ENCODE measurements at regions not wholly inside any gene's neighbourhood (a gene's known extent, or its start where the extent isn't known, plus 50 kb on each side); places are given as distances from the start of the nearest gene placed in this dataset.

DNA sequence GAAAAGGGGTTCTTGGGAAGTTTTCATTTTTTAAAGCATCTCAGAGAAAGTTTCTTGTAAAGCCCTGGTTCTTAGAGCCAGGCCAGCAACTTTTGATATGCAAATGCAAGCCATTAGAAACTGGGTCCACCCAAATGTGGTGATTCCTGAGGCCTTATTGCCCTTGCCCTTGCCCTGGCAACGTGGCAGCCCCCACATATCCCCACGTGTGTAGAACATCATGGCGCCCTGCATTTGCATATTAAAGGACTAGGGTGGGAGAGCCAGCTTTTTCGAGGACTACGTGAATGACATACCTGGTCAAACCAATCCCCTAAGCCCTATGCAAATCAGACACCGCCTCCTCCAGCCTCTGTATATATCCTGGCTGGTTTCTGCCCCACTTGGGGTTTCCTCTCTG is 314.9 kb upstream of the NECTIN3 start:
- Mint-ChIP-seq H3K27ac (no peak overlapping the region), H3K27me3 (no peaks in the 10 kb centered on the region), H3K4me1 (ENCODE audit: unreplicated experiment) (peaks cover 23% of the 10 kb centered on the region), H3K9me3 (peaks cover 3% of the 10 kb centered on the region), H3K4me3 (no peak overlapping the region), H3K36me3 (peaks cover 3% of the 10 kb centered on the region)
- TF ChIP-seq, protein P1, sequence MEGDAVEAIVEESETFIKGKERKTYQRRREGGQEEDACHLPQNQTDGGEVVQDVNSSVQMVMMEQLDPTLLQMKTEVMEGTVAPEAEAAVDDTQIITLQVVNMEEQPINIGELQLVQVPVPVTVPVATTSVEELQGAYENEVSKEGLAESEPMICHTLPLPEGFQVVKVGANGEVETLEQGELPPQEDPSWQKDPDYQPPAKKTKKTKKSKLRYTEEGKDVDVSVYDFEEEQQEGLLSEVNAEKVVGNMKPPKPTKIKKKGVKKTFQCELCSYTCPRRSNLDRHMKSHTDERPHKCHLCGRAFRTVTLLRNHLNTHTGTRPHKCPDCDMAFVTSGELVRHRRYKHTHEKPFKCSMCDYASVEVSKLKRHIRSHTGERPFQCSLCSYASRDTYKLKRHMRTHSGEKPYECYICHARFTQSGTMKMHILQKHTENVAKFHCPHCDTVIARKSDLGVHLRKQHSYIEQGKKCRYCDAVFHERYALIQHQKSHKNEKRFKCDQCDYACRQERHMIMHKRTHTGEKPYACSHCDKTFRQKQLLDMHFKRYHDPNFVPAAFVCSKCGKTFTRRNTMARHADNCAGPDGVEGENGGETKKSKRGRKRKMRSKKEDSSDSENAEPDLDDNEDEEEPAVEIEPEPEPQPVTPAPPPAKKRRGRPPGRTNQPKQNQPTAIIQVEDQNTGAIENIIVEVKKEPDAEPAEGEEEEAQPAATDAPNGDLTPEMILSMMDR (conservative IDR thresholded peaks at IDR 0.05): no peak
- no peak for DNase-seq (ENCODE audit: extremely low spot score, unreplicated experiment)

DNA sequence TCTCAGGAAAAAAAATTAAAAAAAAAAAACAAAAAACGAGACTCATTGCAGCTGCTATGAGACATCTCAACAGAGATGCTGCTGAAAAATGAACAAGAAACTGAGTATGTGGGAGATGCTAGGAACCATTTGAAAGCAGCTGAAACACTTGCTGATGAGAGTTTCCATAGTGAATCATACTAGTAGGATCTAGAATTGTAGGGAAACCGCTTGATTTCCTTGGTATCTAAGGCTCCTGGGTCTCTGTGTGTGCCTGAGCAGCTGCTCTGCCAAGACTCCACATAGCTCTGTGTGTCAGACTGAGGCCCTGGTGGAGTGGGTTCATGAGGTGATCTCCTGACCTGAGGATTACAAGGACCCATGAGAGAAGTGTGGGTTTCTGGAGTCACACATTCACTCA is 313.4 kb upstream of the NECTIN3 start:
- Mint-ChIP-seq H3K27me3 (no peaks in the 10 kb centered on the region), H3K9me3 (no peaks in the 10 kb centered on the region), H3K27ac (no peak overlapping the region), H3K36me3 (no peaks in the 10 kb centered on the region), H3K4me3 (no peak overlapping the region), H3K4me1 (ENCODE audit: unreplicated experiment) (peaks cover 13% of the 10 kb centered on the region)
- no peak for DNase-seq (ENCODE audit: extremely low spot score, unreplicated experiment)
- TF ChIP-seq, protein P1 (conservative IDR thresholded peaks at IDR 0.05): no peak

DNA sequence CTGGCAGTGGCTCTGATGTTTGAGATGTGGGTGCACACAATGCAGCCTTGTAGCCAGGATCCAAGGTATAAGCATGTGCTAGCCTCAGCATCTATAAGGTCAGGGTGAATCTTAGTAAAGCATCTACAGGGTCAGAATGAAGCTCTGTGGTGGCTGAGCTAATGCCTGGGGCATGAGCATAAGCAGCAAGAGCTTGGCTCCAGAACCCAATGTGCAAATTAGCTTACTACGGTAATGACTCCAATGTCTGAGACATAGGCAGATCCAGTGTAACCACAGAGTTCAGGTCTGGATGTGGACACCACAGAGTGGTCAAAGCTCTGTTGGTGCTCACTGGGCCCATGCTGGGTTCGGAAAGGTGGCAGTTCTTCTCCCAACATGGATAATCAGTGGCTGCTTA is 304.5 kb upstream of the NECTIN3 start:
- Mint-ChIP-seq H3K27ac (no peak overlapping the region), H3K4me1 (ENCODE audit: unreplicated experiment) (no peaks in the 10 kb centered on the region), H3K27me3 (no peaks in the 10 kb centered on the region), H3K4me3 (no peak overlapping the region), H3K36me3 (no peaks in the 10 kb centered on the region), H3K9me3 (peaks cover 4% of the 10 kb centered on the region)
- DNase-seq (ENCODE audit: extremely low spot score, unreplicated experiment): no peak
- TF ChIP-seq, protein P1 (conservative IDR thresholded peaks at IDR 0.05): no peak

DNA sequence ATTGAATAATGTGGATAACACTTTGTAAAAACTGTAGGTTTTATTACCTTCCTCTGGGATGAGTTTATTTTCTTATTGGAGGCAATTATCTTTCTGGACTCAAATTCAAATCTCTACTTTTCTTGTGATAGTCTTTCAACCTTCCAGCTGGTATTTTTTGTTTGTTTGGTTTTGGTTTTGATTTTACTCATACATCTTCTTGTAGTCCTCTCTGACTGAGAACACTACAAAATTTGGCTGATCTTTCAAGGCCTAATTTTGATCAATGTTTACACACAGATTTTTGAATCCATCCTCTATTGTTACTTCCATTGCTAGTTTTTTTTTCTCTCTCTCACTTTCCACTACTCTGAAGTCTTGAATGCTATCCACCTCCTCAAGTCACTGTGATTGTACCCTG is 303.8 kb upstream of the NECTIN3 start:
- Mint-ChIP-seq H3K27ac (no peak overlapping the region), H3K36me3 (no peaks in the 10 kb centered on the region), H3K4me3 (no peak overlapping the region), H3K4me1 (ENCODE audit: unreplicated experiment) (no peaks in the 10 kb centered on the region), H3K9me3 (peaks cover 4% of the 10 kb centered on the region), H3K27me3 (no peaks in the 10 kb centered on the region)
- TF ChIP-seq, protein P1 (conservative IDR thresholded peaks at IDR 0.05): no peak
- no peak for DNase-seq (ENCODE audit: extremely low spot score, unreplicated experiment)

DNA sequence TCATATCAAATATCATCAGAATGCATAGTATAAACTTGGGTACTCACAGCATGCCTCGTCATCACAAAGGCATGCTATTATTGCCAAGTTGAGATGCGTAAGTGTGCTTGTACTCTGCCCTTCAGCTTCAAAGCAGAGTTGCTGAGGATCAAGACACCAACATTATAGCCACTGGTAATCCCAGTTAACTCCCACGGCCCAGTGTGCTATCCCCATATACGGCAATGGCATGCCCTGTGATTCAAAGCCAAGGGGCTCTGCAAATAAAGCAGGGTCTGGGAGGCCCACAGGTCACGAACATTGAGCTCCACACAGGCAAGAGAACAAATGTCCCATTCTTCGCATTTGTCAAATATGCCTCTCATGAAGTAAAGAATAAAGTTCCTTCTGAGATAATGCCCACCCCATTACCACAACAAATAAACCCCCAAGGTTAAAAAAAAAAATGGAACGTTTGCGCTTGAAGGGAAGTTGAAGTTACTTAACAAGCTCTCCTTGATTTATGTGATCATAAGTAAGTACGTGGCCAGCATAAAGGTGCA is 298.1 kb upstream of the NECTIN3 start:
- Mint-ChIP-seq H3K4me3 (no peak overlapping the region), H3K27ac (no peak overlapping the region), H3K36me3 (no peaks in the 10 kb centered on the region), H3K4me1 (ENCODE audit: unreplicated experiment) (peaks cover 4% of the 10 kb centered on the region), H3K9me3 (no peaks in the 10 kb centered on the region), H3K27me3 (no peaks in the 10 kb centered on the region)
- no peak for DNase-seq (ENCODE audit: extremely low spot score, unreplicated experiment)
- TF ChIP-seq, protein P1 (conservative IDR thresholded peaks at IDR 0.05): no peak
